Fibroblast of the aortic adventitia (primary cell): ENCODE measurements at regions not wholly inside any gene's neighbourhood (a gene's known extent, or its start where the extent isn't known, plus 50 kb on each side); places are given as distances from the start of the nearest gene placed in this dataset.
"Not testable (repeated sequence)": the region's sequence is repeated elsewhere in the genome, so short reads cannot be mapped to it uniquely, and the experiment has no call there.

ENCODE experiments used
- DNase-seq: peaks from one replicate; pipeline ENCODE4 v3.0.0-alpha.2; 2010; ENCODE audit warnings: low read depth
- H3K4me3 ChIP-seq: 2 replicates; pipeline ENCODE4 v1.5.1; 2011; ENCODE audit warnings: low read depth, mild to moderate bottlenecking, control low read depth, low read length, moderate library complexity
- CTCF ChIP-seq: IDR thresholded peaks from 2 replicates; pipeline ENCODE4 v1.5.1; 2011; ENCODE audit warnings: mild to moderate bottlenecking, low read length, control low read depth, inconsistent platforms; ENCODE audit not compliant: insufficient read depth

- TF ChIP-seq CTCF, result no peak
- H3K4me3 ChIP-seq, result no peak overlapping the region
- DNase-seq, result no peak
Measured at GRCh38 chr4:82241534-82241933, 132.3 kb downstream of the HNRNPD start.

GRCh38 chr4:82240410-82240809 is 133.4 kb downstream of the HNRNPD start:
- no peak overlapping the region for H3K4me3 ChIP-seq
- TF ChIP-seq CTCF, result no peak
- no peak for DNase-seq

- not testable (repeated sequence) for DNase-seq, H3K4me3 ChIP-seq
Measured at GRCh38 chr4:82237142-82237541, 136.6 kb downstream of the HNRNPD start.

GRCh38 chr4:82235346-82235745 is 138.4 kb downstream of the HNRNPD start:
- TF ChIP-seq CTCF, result no peak
- no peak overlapping the region for H3K4me3 ChIP-seq

GRCh38 chr4:82232891-82233290 is 140.9 kb downstream of the HNRNPD start:
- DNase-seq, result no peak
- no peak for TF ChIP-seq CTCF
- no peak overlapping the region for H3K4me3 ChIP-seq

More at GRCh38 chr4:82235346-82235745, 138.4 kb downstream of the HNRNPD start:
- no peak for DNase-seq

GRCh38 chr4:82231806-82232205 is 142.0 kb downstream of the HNRNPD start:
- TF ChIP-seq CTCF, result no peak
- H3K4me3 ChIP-seq, result no peak overlapping the region
- no peak for DNase-seq

- H3K4me3 ChIP-seq, result no peak overlapping the region
- no peak for DNase-seq
- TF ChIP-seq CTCF, result no peak
Measured at GRCh38 chr4:82230306-82230705, 143.5 kb downstream of the HNRNPD start.

- no peak overlapping the region for H3K4me3 ChIP-seq
- no peak for TF ChIP-seq CTCF
- DNase-seq, result no peak
Measured at GRCh38 chr4:82225030-82225429, 148.8 kb downstream of the HNRNPD start.
